Gastrocnemius medialis (tissue), 4 donors: ENCODE measurements at regions not wholly inside any gene's neighbourhood (a gene's known extent, or its start where the extent isn't known, plus 50 kb on each side); places are given as distances from the start of the nearest gene placed in this dataset.

Experiments used
- ATAC-seq, 2 donors: fragments of 150-250 bp; one replicate each; pipeline ENCODE4 v1.9.1; 2016
- DNase-seq, 2 donors: peaks; one replicate each; pipeline ENCODE4 v3.0.0-alpha.2; 2019
- H3K27ac ChIP-seq, 4 donors: fragments of 200-600 bp; sonication (generic); 1 replicate in 1 of 4; 2 replicates in 3 of 4; pipeline ENCODE4 v1.5.1; 2016 to 2018; ENCODE audit warnings: mild to moderate bottlenecking in 2 of 4, moderate library complexity in 1 of 4
- H3K27me3 ChIP-seq, 3 donors: fragments of 200-600 bp; sonication (generic) in 2 of 3; 1 replicate in 1 of 3; 2 replicates in 2 of 3; pipeline versions ENCODE4 v1.5.1 to v1.6.0; 2016 to 2019; ENCODE audit warnings: mild to moderate bottlenecking in 1 of 3, moderate library complexity in 1 of 3
- H3K36me3 ChIP-seq, 2 donors: fragments of 200-600 bp; sonication (generic) in 1 of 2; one replicate each; pipeline ENCODE4 v1.5.1; 2017 to 2018
- H3K4me1 ChIP-seq, 2 donors: fragments of 200-600 bp; sonication (generic) in 1 of 2; one replicate each; pipeline ENCODE4 v1.5.1; 2016 to 2017; ENCODE audit warnings: mild to moderate bottlenecking in 2 of 2
- H3K4me3 ChIP-seq, 4 donors: fragments of 200-600 bp; sonication (generic) in 3 of 4; 1 replicate in 1 of 4; 2 replicates in 3 of 4; pipeline ENCODE4 v1.5.1; 2016 to 2019; ENCODE audit warnings: mild to moderate bottlenecking in 2 of 4
- H3K9me3 ChIP-seq, 3 donors: fragments of 200-600 bp; sonication (generic) in 2 of 3; 1 replicate in 1 of 3; 2 replicates in 2 of 3; pipeline ENCODE4 v1.5.1; 2016 to 2019
- CTCF ChIP-seq, 5 experiments: fragments of 450-650 bp in 3 of 5; fragments of 200-600 bp in 2 of 5; sonication (generic) in 2 of 5; IDR thresholded peaks in 4 of 5; conservative IDR thresholded peaks in 1 of 5; 1 replicate in 4 of 5; 2 replicates in 1 of 5; pipeline ENCODE4 v1.5.1; 2016 to 2019; ENCODE audit warnings: antibody characterized with exemption in 5 of 5, mild to moderate bottlenecking in 3 of 5, moderate library complexity in 3 of 5
- POLR2A ChIP-seq, 2 donors: fragments of 450-650 bp; IDR thresholded peaks; one replicate each; pipeline ENCODE4 v1.6.1; 2017; ENCODE audit warnings: antibody characterized with exemption in 2 of 2, mild to moderate bottlenecking in 2 of 2, moderate library complexity in 2 of 2
- in situ Hi-C, 4 donors: fragments of 200-750 bp; cut with MboI; loops; one replicate each; pipeline versions ENCODE4 v1.15.0 to v1.8.0; 2017; ENCODE audit warnings: low sequenced_read_pairs in 4 of 4
- intact Hi-C: fragments of 100-400 bp; cut with DNase I; formaldehyde crosslinking; loops from one replicate; pipeline ENCODE4 v1.15.1; 2023; ENCODE audit warnings: low total_unique reads

- Histone ChIP-seq H3K4me3 (no peak overlapping the region), H3K27me3 (no peaks in the 10 kb centered on the region), H3K9me3 (no peaks in the 10 kb centered on the region), H3K27ac (no peak overlapping the region), H3K4me1 (peaks cover 0 to 6% of the 10 kb centered on the region in 2 donors), H3K36me3 (no peaks in the 10 kb centered on the region)
- TF ChIP-seq CTCF (IDR thresholded peaks at IDR 0.05 in 4 of 5, conservative IDR thresholded peaks at IDR 0.05 in 1 of 5) (no peak), POLR2A (IDR thresholded peaks at IDR 0.05) (no peak)
- DNase-seq (no peak), ATAC-seq (no peak)
- in situ Hi-C loops, result no loop called here
- intact Hi-C loops, result no loop called here
Measured at GRCh38 chr3:137464341-137464740, 299.8 kb upstream of the SOX14 start.

GRCh38 chr3:137468446-137468845, 295.7 kb upstream of the SOX14 start:
- TF ChIP-seq POLR2A (IDR thresholded peaks at IDR 0.05), result no peak
- TF ChIP-seq CTCF (IDR thresholded peaks at IDR 0.05 in 4 of 5, conservative IDR thresholded peaks at IDR 0.05 in 1 of 5), result no peak
- in situ Hi-C loops, result no loop called here
- Histone ChIP-seq H3K27ac (no peak overlapping the region), H3K4me3 (no peak overlapping the region), H3K36me3 (no peaks in the 10 kb centered on the region), H3K27me3 (no peaks in the 10 kb centered on the region), H3K9me3 (no peaks in the 10 kb centered on the region), H3K4me1 (peaks cover 0 to 6% of the 10 kb centered on the region in 2 donors)
- ATAC-seq (no peak), DNase-seq (no peak)
- intact Hi-C loops, result no loop called here

- Histone ChIP-seq H3K9me3 (no peaks in the 10 kb centered on the region), H3K36me3 (no peaks in the 10 kb centered on the region), H3K4me3 (no peak overlapping the region), H3K27me3 (no peaks in the 10 kb centered on the region), H3K27ac (no peak overlapping the region), H3K4me1 (peaks cover 0 to 6% of the 10 kb centered on the region in 2 donors)
- in situ Hi-C loops (no loop called here), intact Hi-C loops (no loop called here)
- TF ChIP-seq CTCF (IDR thresholded peaks at IDR 0.05 in 4 of 5, conservative IDR thresholded peaks at IDR 0.05 in 1 of 5) (no peak), POLR2A (IDR thresholded peaks at IDR 0.05) (no peak)
- DNase-seq (no peak), ATAC-seq (no peak)
Measured at GRCh38 chr3:137469263-137469662, 294.9 kb upstream of the SOX14 start.

DNA sequence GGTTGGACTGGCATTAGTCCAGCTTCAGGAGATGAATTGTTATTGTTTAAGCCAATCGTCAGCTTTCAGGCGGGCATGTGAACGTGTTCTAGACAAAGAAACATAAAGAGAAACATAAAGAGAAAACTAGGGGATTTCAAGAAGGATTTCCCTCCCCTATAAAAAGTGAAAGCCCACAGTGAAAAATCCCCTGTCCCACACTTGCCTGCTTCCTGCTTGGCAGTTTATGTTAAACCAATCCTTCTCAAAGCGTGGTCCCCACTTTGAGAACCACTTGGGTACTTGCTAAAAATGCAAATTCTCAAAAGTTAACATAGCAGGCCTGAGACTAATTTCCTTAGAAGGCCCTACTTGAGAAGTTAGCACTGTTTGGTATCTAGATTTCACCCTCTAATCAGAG, 293.0 kb upstream of the SOX14 start:
- in situ Hi-C loops, result no loop called here
- peaks cover 0 to 6% of the 10 kb centered on the region in 2 donors for H3K4me1 ChIP-seq
- H3K36me3 ChIP-seq, result no peaks in the 10 kb centered on the region
- no peaks in the 10 kb centered on the region for H3K9me3 ChIP-seq
- intact Hi-C loops, result no loop called here
- DNase-seq, result no peak
- TF ChIP-seq CTCF (IDR thresholded peaks at IDR 0.05 in 4 of 5, conservative IDR thresholded peaks at IDR 0.05 in 1 of 5), result no peak
- TF ChIP-seq POLR2A (IDR thresholded peaks at IDR 0.05), result no peak
- ATAC-seq, result no peak
- H3K4me3 ChIP-seq, result no peak overlapping the region
- H3K27me3 ChIP-seq, result no peaks in the 10 kb centered on the region
- H3K27ac ChIP-seq, result no peak overlapping the region

GRCh38 chr3:137471558-137472204, 292.4 kb upstream of the SOX14 start:
- no peaks in the 10 kb centered on the region for H3K27me3 ChIP-seq
- TF ChIP-seq POLR2A (IDR thresholded peaks at IDR 0.05), result no peak
- no peak for TF ChIP-seq CTCF (IDR thresholded peaks at IDR 0.05 in 4 of 5, conservative IDR thresholded peaks at IDR 0.05 in 1 of 5)
- no peaks in the 10 kb centered on the region for H3K9me3 ChIP-seq
- in situ Hi-C loops (no loop called here), intact Hi-C loops (no loop called here)
- DNase-seq (no peak), ATAC-seq (no peak)
- H3K4me1 ChIP-seq, result peaks cover 0 to 6% of the 10 kb centered on the region in 2 donors
- no peak overlapping the region for H3K4me3 ChIP-seq
- H3K27ac ChIP-seq, result no peak overlapping the region
- H3K36me3 ChIP-seq, result no peaks in the 10 kb centered on the region
